GDM1 (cell line): ENCODE measurements at regions not wholly inside any gene's neighbourhood (a gene's known extent, or its start where the extent isn't known, plus 50 kb on each side); places are given as distances from the start of the nearest gene placed in this dataset.
"Not testable (repeated sequence)": the region's sequence is repeated elsewhere in the genome, so short reads cannot be mapped to it uniquely, and the experiment has no call there.

Experiments
- DNase-seq: peaks from one replicate; lab custom pipeline; 2025; lab: John Stamatoyannopoulos, UW

- DNase-seq = no peak
Observed at GRCh38 chr6:167662075-167662880, 164.4 kb upstream of the AFDN start.

DNA sequence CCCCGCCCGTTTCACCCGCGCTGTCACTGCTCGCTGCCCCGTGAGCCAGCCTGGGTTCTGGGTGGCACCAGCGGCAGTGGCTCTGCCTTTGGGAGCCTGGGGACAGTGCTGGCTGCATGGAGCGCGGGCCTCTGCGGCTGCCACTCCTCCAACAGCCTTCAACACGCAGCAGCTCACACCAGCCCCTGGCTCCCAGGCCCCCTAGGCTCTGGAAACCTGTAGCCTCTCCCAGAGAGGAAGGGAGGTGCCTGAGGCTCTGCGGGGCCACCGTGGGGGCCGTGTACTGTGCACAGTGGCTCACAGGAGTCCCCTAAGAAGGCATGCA, 163.9 kb upstream of the AFDN start:
- no peak for DNase-seq

GRCh38 chr6:167663316-167663715, 163.4 kb upstream of the AFDN start:
- no peak for DNase-seq

- no peak for DNase-seq
Observed at GRCh38 chr6:167663784-167664443, 162.8 kb upstream of the AFDN start.

- no peak for DNase-seq
Observed at GRCh38 chr6:167664678-167665660, 161.7 kb upstream of the AFDN start.

GRCh38 chr6:167665698-167666330, 160.9 kb upstream of the AFDN start:
- DNase-seq = no peak

- no peak for DNase-seq
Observed at GRCh38 chr6:167666571-167667203, 160.0 kb upstream of the AFDN start.

DNA sequence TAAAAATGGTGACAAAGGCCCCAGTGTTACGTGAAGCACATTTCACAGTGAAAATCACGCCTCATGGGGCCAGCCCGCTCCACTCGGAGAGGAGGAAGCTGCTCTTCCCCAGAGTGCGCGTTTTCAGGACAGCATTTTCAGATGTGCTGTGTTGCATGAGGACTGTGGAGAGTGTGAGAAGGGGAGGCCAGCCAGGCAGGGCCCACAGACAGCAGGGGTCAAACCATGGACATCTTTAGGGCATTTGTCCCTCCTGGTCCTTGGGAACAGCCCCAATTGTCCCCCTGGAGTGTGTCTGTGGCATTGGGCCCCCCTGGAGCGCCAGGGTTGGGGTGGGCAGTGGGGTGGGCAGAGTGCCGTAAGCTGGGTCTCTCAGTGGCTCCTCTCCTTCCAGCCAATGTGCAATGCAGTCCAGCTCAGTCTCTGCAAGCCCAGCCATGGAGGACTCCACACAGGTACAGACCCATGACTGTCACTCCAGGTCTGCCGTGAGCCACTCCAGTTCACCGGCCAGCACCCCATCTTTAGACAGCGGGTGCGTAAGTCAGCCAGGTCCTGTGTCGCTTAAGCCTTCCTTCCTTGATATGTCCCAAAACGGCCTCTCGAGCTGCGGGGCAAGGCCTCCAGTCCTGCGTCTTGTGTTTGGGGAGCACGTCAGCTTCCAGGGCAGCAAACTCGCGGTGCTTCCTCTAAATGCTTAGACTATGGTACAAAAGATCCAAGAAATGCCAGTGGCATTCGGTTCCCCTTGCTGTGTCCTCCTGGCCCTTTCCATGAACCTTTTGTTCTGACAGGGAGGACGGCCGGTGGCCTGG, 159.3 kb upstream of the AFDN start:
- DNase-seq = no peak

DNA sequence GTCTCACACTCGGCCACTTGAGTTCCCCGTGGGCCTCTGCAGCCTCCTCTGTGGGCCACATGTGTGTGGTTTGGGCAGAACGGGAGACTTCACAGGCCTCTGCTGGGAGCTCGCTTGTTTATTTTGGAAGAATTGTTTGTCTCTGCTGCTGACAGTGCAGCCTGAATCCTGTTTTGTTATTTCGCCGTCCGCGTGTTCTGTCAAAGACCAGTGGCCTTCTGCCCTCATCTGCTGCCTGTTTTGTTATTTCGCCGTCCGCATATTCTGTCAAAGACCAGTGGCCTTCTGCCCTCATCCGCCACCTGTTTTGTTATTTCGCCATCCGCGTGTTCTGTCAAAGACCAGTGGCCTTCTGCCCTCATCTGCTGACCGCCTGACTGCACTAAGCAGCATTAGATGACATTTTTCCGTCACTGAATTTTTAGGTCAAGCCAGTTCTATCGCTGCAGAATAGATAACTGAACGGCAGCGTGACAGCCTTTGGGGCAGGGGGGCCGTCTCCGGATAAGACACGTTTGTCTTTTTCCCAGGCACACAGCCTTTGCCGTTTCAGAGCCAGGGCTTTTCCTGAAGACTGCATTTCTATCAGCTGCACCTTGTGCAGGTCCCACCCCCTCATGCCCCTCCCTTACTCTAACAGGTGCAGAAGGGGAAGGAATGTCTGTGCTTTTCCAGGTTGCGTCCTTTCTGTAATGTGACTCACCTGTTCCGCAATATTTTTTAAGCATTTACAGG, 158.5 kb upstream of the AFDN start:
- DNase-seq = no peak

DNA sequence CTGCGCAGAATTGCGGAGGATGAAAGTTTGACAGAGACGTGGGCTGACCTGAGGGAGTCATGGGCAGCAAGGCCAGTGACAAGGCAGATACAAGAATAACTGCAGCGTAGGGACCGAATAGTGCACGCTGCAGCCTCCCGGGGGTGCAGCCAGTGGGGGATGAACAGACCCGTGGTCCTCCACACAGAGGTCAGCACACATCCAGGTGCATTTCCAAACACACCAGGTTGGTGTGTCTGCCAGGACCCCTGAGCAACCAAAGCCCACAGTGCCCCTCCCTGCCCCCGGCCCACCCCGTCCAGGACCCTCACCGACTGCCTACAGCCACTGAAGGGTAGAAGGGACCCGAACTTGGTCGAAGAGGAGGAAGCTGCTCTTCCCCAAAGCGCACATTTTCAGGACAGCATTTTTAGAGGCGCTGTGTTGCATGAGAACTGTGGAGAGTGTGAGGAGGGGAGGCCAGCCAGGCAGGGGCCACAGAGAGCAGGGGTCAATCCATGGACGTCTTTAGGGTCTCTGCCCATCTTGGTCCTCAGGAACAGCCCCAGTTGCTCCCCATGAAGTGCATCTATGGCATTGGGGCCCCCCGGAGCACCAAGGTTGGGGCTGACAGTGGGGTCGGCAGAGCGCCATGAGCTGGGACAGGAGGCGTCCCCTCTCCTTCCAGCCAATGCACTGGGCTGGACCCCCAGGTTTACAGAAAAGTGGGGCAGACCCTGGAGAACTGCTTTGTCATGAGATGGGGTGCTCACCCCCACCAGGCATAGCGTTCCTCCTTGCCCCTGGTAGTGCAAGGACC, 157.8 kb upstream of the AFDN start:
- no peak for DNase-seq

GRCh38 chr6:167669553-167669849, 157.2 kb upstream of the AFDN start:
- no peak for DNase-seq

GRCh38 chr6:167669870-167670802, 156.6 kb upstream of the AFDN start:
- no peak for DNase-seq

- DNase-seq = no peak
Observed at GRCh38 chr6:167670938-167671338, 155.8 kb upstream of the AFDN start.

DNA sequence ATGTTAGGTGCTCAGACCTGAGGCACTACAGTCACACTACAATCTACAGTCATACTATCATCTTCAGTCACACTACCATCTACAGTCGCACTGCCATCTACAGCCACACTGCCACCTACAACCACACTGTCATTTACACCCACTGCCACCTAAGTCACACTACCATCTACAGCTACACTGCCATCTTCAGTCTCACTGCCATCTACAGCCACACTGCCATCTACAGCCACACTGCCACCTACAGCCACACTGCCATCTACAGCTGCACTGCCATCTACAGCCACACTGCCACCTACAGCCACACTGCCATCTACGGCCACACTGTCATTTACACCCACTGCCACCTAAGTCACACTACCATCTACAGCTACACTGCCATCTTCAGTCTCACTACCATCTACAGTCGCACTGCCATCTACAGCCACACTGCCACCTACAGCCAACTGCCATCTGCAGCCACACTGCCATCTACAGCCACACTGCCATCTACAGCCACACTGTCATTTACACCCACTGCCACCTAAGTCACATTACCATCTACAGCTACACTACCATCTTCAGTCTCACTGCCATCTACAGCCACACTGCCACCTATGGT, 155.2 kb upstream of the AFDN start:
- DNase-seq = not testable (repeated sequence)

- no peak for DNase-seq
Observed at GRCh38 chr6:167671977-167672687, 154.6 kb upstream of the AFDN start.

DNA sequence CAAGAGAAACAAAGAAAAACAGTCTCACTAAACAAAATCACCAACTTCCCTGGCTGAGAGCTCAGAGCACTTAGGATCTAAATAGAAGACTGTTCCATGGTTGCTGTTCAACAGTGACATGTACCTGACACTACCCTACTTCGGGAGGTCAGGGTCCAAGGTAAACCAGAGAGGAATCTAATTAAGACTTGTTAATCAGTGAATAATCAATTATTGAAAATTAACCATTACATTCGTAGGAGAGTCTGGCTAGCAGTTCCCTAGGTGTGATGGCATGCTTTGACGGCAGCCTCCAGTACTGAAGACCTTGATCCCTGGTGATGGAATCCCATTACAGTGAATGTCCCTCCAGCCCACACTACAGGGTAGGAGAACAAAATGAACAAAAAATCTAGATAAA, 154.0 kb upstream of the AFDN start:
- no peak for DNase-seq

- no peak for DNase-seq
Observed at GRCh38 chr6:167673946-167674345, 152.8 kb upstream of the AFDN start.
